ENCODE measurements at regions not wholly inside any gene's neighbourhood (a gene's known extent, or its start where the extent isn't known, plus 50 kb on each side); places are given as distances from the start of the nearest gene placed in this dataset.

GRCh38 chr12:28050606-28051005 lies 78.1 kb upstream of the PTHLH start:
- Histone ChIP-seq H3K9me3 (replicated peaks; ENCODE audit: insufficient read depth, low read length) (no peaks in the 10 kb centered on the region), H3K79me2 (ENCODE audit: low read length) (no peaks in the 10 kb centered on the region), H4K20me1 (ENCODE audit: insufficient read depth, low read length) (no peaks in the 10 kb centered on the region), H3K4me2 (ENCODE audit: low read depth, low read length) (no peak overlapping the region), H2AFZ (ENCODE audit: low read length) (no peak overlapping the region), H3K4me1 (ENCODE audit: low read length) (no peaks in the 10 kb centered on the region), H3K9ac (ENCODE audit: low read length) (no peak overlapping the region), H3K4me3 (ENCODE audit: low read length) (no peak overlapping the region), H3K9me2 (replicated peaks; ENCODE audit: insufficient read depth, low read length) (no peaks in the 10 kb centered on the region), H3K27me3 (replicated peaks; ENCODE audit: insufficient read depth, low read length) (no peaks in the 10 kb centered on the region), H3K36me3 (replicated peaks; ENCODE audit: insufficient read depth, low read length) (no peaks in the 10 kb centered on the region), H3K27ac (ENCODE audit: low read length) (no peak overlapping the region), H3F3A (ENCODE audit: insufficient read depth, low read length) (no peaks in the 10 kb centered on the region)
- DNase-seq: no peak
- no peak for TF ChIP-seq CTCF (IDR thresholded peaks at IDR 0.05; ENCODE audit: low read length)
- no peak for TF ChIP-seq EZH2phosphoT487 (IDR thresholded peaks at IDR 0.05; ENCODE audit: low read length)
- TF ChIP-seq EZH2 (optimal IDR thresholded peaks at IDR 0.05; ENCODE audit: low read depth, low read length): no peak

- Histone ChIP-seq H3K36me3 (replicated peaks; ENCODE audit: insufficient read depth, low read length) (no peaks in the 10 kb centered on the region), H3F3A (ENCODE audit: insufficient read depth, low read length) (no peaks in the 10 kb centered on the region), H3K9me2 (replicated peaks; ENCODE audit: insufficient read depth, low read length) (no peaks in the 10 kb centered on the region), H3K79me2 (ENCODE audit: low read length) (no peaks in the 10 kb centered on the region), H2AFZ (ENCODE audit: low read length) (no peak overlapping the region), H3K4me3 (ENCODE audit: low read length) (no peak overlapping the region), H3K9me3 (replicated peaks; ENCODE audit: insufficient read depth, low read length) (no peaks in the 10 kb centered on the region), H3K4me2 (ENCODE audit: low read depth, low read length) (no peak overlapping the region), H3K9ac (ENCODE audit: low read length) (no peak overlapping the region), H4K20me1 (ENCODE audit: insufficient read depth, low read length) (no peaks in the 10 kb centered on the region), H3K27ac (ENCODE audit: low read length) (no peak overlapping the region), H3K27me3 (replicated peaks; ENCODE audit: insufficient read depth, low read length) (no peaks in the 10 kb centered on the region), H3K4me1 (ENCODE audit: low read length) (no peaks in the 10 kb centered on the region)
- DNase-seq: no peak
- no peak for TF ChIP-seq EZH2phosphoT487 (IDR thresholded peaks at IDR 0.05; ENCODE audit: low read length)
- no peak for TF ChIP-seq EZH2 (optimal IDR thresholded peaks at IDR 0.05; ENCODE audit: low read depth, low read length)
- TF ChIP-seq CTCF (IDR thresholded peaks at IDR 0.05; ENCODE audit: low read length): no peak
Measured at GRCh38 chr12:28051516-28052354, 79.2 kb upstream of the PTHLH start.

GRCh38 chr12:28053564-28053963 lies 81.0 kb upstream of the PTHLH start:
- no peak for DNase-seq
- Histone ChIP-seq H3K4me3 (ENCODE audit: low read length) (no peak overlapping the region), H3K9me2 (replicated peaks; ENCODE audit: insufficient read depth, low read length) (no peaks in the 10 kb centered on the region), H3K9ac (ENCODE audit: low read length) (no peak overlapping the region), H3K4me1 (ENCODE audit: low read length) (no peaks in the 10 kb centered on the region), H3K79me2 (ENCODE audit: low read length) (no peaks in the 10 kb centered on the region), H2AFZ (ENCODE audit: low read length) (no peak overlapping the region), H4K20me1 (ENCODE audit: insufficient read depth, low read length) (no peaks in the 10 kb centered on the region), H3K27me3 (replicated peaks; ENCODE audit: insufficient read depth, low read length) (no peaks in the 10 kb centered on the region), H3K9me3 (replicated peaks; ENCODE audit: insufficient read depth, low read length) (no peaks in the 10 kb centered on the region), H3K36me3 (replicated peaks; ENCODE audit: insufficient read depth, low read length) (no peaks in the 10 kb centered on the region), H3K4me2 (ENCODE audit: low read depth, low read length) (no peak overlapping the region), H3K27ac (ENCODE audit: low read length) (no peak overlapping the region), H3F3A (ENCODE audit: insufficient read depth, low read length) (no peaks in the 10 kb centered on the region)
- no peak for TF ChIP-seq EZH2phosphoT487 (IDR thresholded peaks at IDR 0.05; ENCODE audit: low read length)
- TF ChIP-seq EZH2 (optimal IDR thresholded peaks at IDR 0.05; ENCODE audit: low read depth, low read length): no peak
- no peak for TF ChIP-seq CTCF (IDR thresholded peaks at IDR 0.05; ENCODE audit: low read length)
